ENCODE measurements at regions not wholly inside any gene's neighbourhood (a gene's known extent, or its start where the extent isn't known, plus 50 kb on each side); places are given as distances from the start of the nearest gene placed in this dataset.

- no peak for DNase-seq (ENCODE audit: low spot score)
Measured at GRCh38 chr4:74651198-74651597, 143.1 kb downstream of the BTC start.

- DNase-seq (ENCODE audit: low spot score): no peak
Measured at GRCh38 chr4:74653331-74654229, 140.7 kb downstream of the BTC start.

GRCh38 chr4:74654230-74654681, 140.1 kb downstream of the BTC start:
- DNase-seq (ENCODE audit: low spot score): no peak

- no peak for DNase-seq (ENCODE audit: low spot score)
Measured at GRCh38 chr4:74656596-74656995, 137.7 kb downstream of the BTC start.

- no peak for DNase-seq (ENCODE audit: low spot score)
Measured at GRCh38 chr4:74658116-74658515, 136.2 kb downstream of the BTC start.

- peak; percentile 54 for DNase-seq (ENCODE audit: low spot score)
Measured at GRCh38 chr4:74659576-74660411, 134.5 kb downstream of the BTC start.

- DNase-seq (ENCODE audit: low spot score): no peak
Measured at GRCh38 chr4:74660866-74661265, 133.5 kb downstream of the BTC start.

GRCh38 chr4:74661427-74662201, 132.7 kb downstream of the BTC start:
- DNase-seq (ENCODE audit: low spot score): no peak

GRCh38 chr4:74663631-74664030, 130.7 kb downstream of the BTC start:
- no peak for DNase-seq (ENCODE audit: low spot score)

GRCh38 chr4:74665346-74665745, 129.0 kb downstream of the BTC start:
- no peak for DNase-seq (ENCODE audit: low spot score)

- DNase-seq (ENCODE audit: low spot score): no peak
Measured at GRCh38 chr4:74665876-74666275, 128.4 kb downstream of the BTC start.

GRCh38 chr4:74667438-74667837, 126.9 kb downstream of the BTC start:
- no peak for DNase-seq (ENCODE audit: low spot score)

- DNase-seq (ENCODE audit: low spot score): no peak
Measured at GRCh38 chr4:74667944-74668343, 126.4 kb downstream of the BTC start.

- DNase-seq (ENCODE audit: low spot score): no peak
Measured at GRCh38 chr4:74669702-74670101, 124.6 kb downstream of the BTC start.

GRCh38 chr4:74670583-74670982, 123.7 kb downstream of the BTC start:
- DNase-seq (ENCODE audit: low spot score): no peak

- peak; percentile 6 for DNase-seq (ENCODE audit: low spot score)
Measured at GRCh38 chr4:74671080-74671698, 123.1 kb downstream of the BTC start.

- DNase-seq (ENCODE audit: low spot score): no peak
Measured at GRCh38 chr4:74674750-74675149, 119.6 kb downstream of the BTC start.

GRCh38 chr4:74675673-74676279, 118.5 kb downstream of the BTC start:
- peak; percentile 32 for DNase-seq (ENCODE audit: low spot score)

GRCh38 chr4:74682567-74683359, 111.6 kb downstream of the BTC start:
- DNase-seq (ENCODE audit: low spot score): no peak

GRCh38 chr4:74692972-74693371, 101.4 kb downstream of the BTC start:
- no peak for DNase-seq (ENCODE audit: low spot score)
